ENCODE measurements at regions not wholly inside any gene's neighbourhood (a gene's known extent, or its start where the extent isn't known, plus 50 kb on each side); places are given as distances from the start of the nearest gene placed in this dataset.

GRCh38 chr3:180820400-180820799 is 92.1 kb upstream of the FXR1 start:
- no peaks in the 10 kb centered on the region for H3K4me1 ChIP-seq
- H3K4me3 ChIP-seq, result no peak overlapping the region
- intact Hi-C loops (cut with micrococcal nuclease), result no loop called here
- no peak for DNase-seq
- no peak overlapping the region for H3K27ac ChIP-seq (replicated peaks)
- no peaks in the 10 kb centered on the region for H3K9me3 ChIP-seq (replicated peaks)
- no peaks in the 10 kb centered on the region for H3K36me3 ChIP-seq
- no peak for TF ChIP-seq CTCF (IDR thresholded peaks at IDR 0.05; ENCODE audit: borderline replicate concordance)
- no peaks in the 10 kb centered on the region for H3K27me3 ChIP-seq (ENCODE audit: low read depth)

- Histone ChIP-seq H3K27ac (replicated peaks) (no peak overlapping the region), H3K9me3 (replicated peaks) (no peaks in the 10 kb centered on the region), H3K27me3 (ENCODE audit: low read depth) (no peaks in the 10 kb centered on the region), H3K4me1 (no peaks in the 10 kb centered on the region), H3K4me3 (no peak overlapping the region), H3K36me3 (no peaks in the 10 kb centered on the region)
- no peak for DNase-seq
- no peak for TF ChIP-seq CTCF (IDR thresholded peaks at IDR 0.05; ENCODE audit: borderline replicate concordance)
- intact Hi-C loops (cut with micrococcal nuclease), result no loop called here
These were observed 86.5 kb upstream of the FXR1 start for GRCh38 chr3:180825964-180826363.

- Histone ChIP-seq H3K4me3 (no peak overlapping the region), H3K27ac (replicated peaks) (no peak overlapping the region), H3K27me3 (ENCODE audit: low read depth) (no peaks in the 10 kb centered on the region), H3K9me3 (replicated peaks) (no peaks in the 10 kb centered on the region), H3K36me3 (no peaks in the 10 kb centered on the region), H3K4me1 (no peaks in the 10 kb centered on the region)
- TF ChIP-seq CTCF (IDR thresholded peaks at IDR 0.05; ENCODE audit: borderline replicate concordance), result no peak
- DNase-seq, result no peak
- intact Hi-C loops (cut with micrococcal nuclease), result no loop called here
These were observed 85.3 kb upstream of the FXR1 start for GRCh38 chr3:180827171-180827570.

GRCh38 chr3:180828001-180828720 is 84.3 kb upstream of the FXR1 start:
- H3K36me3 ChIP-seq, result no peaks in the 10 kb centered on the region
- intact Hi-C loops (cut with micrococcal nuclease), result no loop called here
- no peak overlapping the region for H3K4me3 ChIP-seq
- TF ChIP-seq CTCF (IDR thresholded peaks at IDR 0.05; ENCODE audit: borderline replicate concordance), result no peak
- no peaks in the 10 kb centered on the region for H3K9me3 ChIP-seq (replicated peaks)
- H3K27me3 ChIP-seq (ENCODE audit: low read depth), result no peaks in the 10 kb centered on the region
- no peak overlapping the region for H3K27ac ChIP-seq (replicated peaks)
- DNase-seq, result no peak
- no peaks in the 10 kb centered on the region for H3K4me1 ChIP-seq

GRCh38 chr3:180828723-180829408 is 83.6 kb upstream of the FXR1 start:
- no peak for DNase-seq
- no peaks in the 10 kb centered on the region for H3K27me3 ChIP-seq (ENCODE audit: low read depth)
- TF ChIP-seq CTCF (IDR thresholded peaks at IDR 0.05; ENCODE audit: borderline replicate concordance), result no peak
- intact Hi-C loops (cut with micrococcal nuclease), result no loop called here
- H3K36me3 ChIP-seq, result no peaks in the 10 kb centered on the region
- no peaks in the 10 kb centered on the region for H3K4me1 ChIP-seq
- H3K27ac ChIP-seq (replicated peaks), result no peak overlapping the region
- H3K9me3 ChIP-seq (replicated peaks), result no peaks in the 10 kb centered on the region
- no peak overlapping the region for H3K4me3 ChIP-seq

All from left ventricle myocardium inferior (tissue), 1 donor.